HG02852 (cell line): ENCODE measurements at regions not wholly inside any gene's neighbourhood (a gene's known extent, or its start where the extent isn't known, plus 50 kb on each side); places are given as distances from the start of the nearest gene placed in this dataset.
A peak's percentile ranks its signal among the peaks of the same experiment; 100 is the strongest.

Source experiments
- ATAC-seq: cut with Tn5 transposase; IDR thresholded peaks from one replicate; pipeline ENCODE4 v1.9.1; 2021; ENCODE audit warnings: mild to moderate bottlenecking, moderate library complexity; ENCODE audit not compliant: unreplicated experiment

GRCh38 chr16:8519179-8519578, 71.1 kb downstream of the TMEM114 start:
- no peak for ATAC-seq

- ATAC-seq = no peak
These were observed 73.0 kb downstream of the TMEM114 start for GRCh38 chr16:8517280-8517679.

GRCh38 chr16:8516471-8516870, 73.8 kb downstream of the TMEM114 start:
- ATAC-seq = no peak

GRCh38 chr16:8512941-8513624, 77.2 kb downstream of the TMEM114 start:
- peak; percentile 56 for ATAC-seq

GRCh38 chr16:8511464-8511863, 78.8 kb downstream of the TMEM114 start:
- ATAC-seq = no peak

- no peak for ATAC-seq
These were observed 80.2 kb downstream of the TMEM114 start for GRCh38 chr16:8510160-8510559.

DNA sequence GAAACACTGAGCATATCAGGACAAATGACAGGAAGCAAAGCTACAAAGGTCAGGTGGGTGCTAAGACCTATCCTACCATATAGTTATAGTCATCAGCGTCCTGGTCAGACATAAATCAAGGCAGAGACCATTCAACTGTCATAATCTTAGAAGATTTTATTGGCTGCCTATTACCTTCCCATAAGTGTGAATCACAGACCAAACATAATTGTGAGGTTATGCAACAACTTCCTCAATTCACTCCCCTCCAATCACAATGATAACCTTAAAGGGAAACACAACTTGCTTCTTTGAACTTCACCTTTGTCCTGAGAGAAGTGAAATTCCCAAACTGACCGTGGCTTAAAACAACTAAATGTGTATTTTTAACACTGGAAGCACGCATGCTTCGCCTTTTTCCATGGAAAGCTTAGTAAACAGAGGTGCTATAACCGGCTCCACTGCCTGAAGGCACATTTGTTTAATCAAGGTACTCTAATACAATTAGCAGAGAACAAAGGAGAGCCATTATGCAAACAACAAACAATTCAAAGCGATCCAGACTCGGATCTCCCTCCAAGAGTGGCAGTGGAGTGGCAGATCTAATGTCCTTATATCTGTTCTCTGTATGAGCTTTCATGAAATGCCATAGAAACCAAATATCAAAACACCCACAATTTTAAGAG, 84.9 kb downstream of the TMEM114 start:
- no peak for ATAC-seq

DNA sequence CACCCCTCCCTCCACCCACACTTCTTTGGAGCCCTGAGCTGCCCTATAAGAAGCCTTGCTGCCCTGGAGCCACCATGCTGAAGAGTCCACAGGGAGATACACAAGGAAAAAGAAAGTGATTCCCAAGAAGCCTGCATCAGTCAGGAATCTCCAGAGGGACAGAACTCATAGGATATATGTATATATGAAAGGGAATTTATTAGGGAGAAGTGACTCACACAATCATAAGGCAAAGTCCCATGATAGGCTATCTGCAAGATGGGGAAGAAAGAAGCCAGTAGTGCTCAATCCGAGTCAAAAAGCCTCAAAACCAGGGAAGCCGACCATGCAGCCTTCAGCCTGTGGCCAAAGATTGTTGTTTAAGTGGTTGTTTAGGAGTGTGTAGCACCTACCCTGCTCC, 87.9 kb downstream of the TMEM114 start:
- ATAC-seq = no peak

- ATAC-seq = no peak
These were observed 90.0 kb downstream of the TMEM114 start for GRCh38 chr16:8500351-8500750.

DNA sequence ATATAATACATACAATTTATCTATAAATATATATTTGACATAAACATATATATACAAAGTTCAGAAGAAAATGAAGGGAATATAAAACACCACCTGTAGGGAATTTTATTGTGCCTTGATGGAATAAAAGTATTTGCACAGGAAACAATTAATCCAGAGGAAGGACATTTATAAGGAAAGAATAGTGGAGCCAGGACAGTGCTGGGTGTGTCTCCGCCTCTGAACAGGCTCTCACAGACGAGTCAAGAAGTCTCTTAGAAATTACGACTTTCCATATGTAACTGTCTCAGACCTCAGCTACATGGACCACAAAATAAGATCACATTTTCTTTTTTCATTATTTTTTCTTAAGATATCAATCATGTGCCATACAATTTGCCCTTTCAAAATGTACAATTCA, 93.9 kb downstream of the TMEM114 start:
- no peak for ATAC-seq

GRCh38 chr16:8493972-8494371, 96.3 kb downstream of the TMEM114 start:
- ATAC-seq = no peak

DNA sequence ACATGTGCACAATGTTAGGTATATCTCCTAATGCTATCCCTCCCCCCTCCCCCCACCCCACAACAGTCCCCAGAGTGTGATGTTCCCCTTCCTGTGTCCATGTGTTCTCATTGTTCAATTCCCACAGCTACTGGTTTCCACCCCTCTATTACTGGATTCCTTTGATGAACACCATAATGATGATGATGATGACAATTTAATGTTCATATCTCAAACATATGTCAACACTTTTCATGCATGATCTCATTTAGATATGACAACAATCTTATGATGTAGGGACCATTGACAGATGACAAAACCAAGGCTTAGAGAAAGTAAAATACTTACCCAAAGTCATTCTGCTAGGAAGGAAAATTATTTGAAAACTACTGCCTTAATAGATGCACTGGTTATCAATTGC, 97.6 kb downstream of the TMEM114 start:
- ATAC-seq = no peak

DNA sequence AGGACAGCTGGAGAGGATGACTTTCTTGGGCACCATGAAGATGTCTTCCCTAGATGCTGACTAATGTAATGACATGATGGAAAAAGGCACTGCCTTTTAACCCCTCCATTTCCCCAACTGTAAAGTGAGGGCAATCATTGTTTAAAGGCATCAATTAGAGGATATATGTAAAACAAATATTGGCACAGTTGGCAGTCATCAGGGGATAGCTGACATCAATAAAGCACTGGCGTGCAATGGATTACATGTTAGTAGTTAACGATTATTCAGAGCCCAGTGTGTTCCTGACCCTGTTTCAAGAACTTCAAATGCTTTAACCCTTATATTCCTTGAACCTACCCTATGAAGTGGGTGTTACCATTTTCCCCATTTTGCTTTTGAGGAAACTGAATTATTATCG, 100.7 kb downstream of the TMEM114 start:
- no peak for ATAC-seq

GRCh38 chr16:8486985-8487384, 103.3 kb downstream of the TMEM114 start:
- no peak for ATAC-seq

GRCh38 chr16:8483396-8483795, 106.9 kb downstream of the TMEM114 start:
- no peak for ATAC-seq

GRCh38 chr16:8481810-8482209, 108.5 kb downstream of the TMEM114 start:
- no peak for ATAC-seq

DNA sequence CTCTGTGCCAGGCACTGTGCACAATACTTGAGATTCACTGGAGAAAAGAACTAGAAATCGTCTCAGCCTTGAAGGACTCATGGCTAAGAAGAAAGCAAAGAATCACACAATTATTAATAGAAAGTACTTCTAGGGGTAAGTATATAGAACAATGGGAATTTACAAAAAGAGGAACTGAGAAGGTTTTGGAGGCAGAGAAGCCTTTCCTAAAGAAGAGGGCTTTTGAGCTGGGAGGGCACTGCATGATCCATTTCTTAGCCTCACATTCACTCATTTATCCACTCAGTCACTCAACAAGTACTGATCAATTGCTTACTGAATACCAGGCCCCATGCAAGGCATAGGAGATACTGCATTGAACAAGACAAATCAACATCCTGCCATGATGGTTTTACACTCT, 113.5 kb downstream of the TMEM114 start:
- ATAC-seq = no peak

GRCh38 chr16:8474587-8474986, 115.7 kb downstream of the TMEM114 start:
- ATAC-seq = no peak

- no peak for ATAC-seq
These were observed 121.1 kb downstream of the TMEM114 start for GRCh38 chr16:8469102-8469778.

DNA sequence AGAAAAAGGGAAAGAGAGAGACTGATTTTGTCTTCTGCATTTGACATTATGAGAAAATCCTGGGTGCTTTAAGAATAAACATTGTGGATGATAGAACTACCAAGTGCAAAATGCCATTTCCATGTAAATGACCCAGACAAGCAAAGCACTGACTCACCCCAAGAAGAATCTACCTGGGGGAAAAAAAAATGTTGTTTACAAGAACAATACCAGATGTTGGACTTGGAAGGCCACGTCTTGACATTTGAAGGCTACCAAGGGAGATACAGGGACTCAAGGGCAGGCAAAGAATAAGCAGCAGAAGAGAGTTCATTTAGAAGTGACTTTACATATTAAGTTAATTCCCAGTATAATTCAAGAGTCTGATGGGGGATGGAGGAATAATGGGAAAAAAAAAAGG, 125.3 kb downstream of the TMEM114 start:
- no peak for ATAC-seq

DNA sequence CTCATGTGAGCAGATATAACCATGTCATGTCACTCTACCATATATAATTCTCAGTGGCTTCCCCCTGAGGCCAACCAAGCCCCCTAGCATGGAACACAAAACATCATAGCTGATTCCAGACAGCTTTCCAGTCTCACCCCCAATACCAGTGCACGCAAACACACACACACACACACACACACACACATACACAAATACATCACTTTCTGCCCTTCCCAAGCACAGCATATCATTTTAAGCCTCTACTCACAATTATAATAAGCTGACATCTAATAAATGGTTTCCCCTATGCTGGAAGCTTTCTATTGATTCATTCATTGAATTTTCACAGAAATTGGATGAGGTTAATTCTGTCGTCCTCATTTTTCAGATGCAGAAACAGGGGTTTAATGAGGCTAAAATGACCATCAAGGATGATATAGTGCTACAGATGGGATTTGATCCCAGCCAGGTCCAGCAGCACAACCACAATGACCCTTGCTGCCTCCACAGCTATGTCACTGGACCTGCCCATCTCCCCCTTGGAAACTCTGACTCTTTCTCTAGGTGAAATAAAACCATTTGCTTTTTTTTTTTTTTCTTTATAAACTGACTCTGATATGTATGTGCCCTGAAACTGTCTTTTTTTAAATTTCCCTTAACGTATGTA, 131.1 kb downstream of the TMEM114 start:
- ATAC-seq = no peak
